Trophoblast cell (in vitro differentiated cells and primary cell): ENCODE measurements at regions not wholly inside any gene's neighbourhood (a gene's known extent, or its start where the extent isn't known, plus 50 kb on each side); places are given as distances from the start of the nearest gene placed in this dataset.

ENCODE experiments used
- DNase-seq, 2 donors: peaks; one replicate each; pipeline ENCODE4 v3.0.0-alpha.2; 2016
- H2AFZ ChIP-seq: 2 replicates; pipeline ENCODE4 v1.6.1; 2013; ENCODE audit warnings: low read length, moderate library complexity, mild to moderate bottlenecking; ENCODE audit not compliant: insufficient read depth, poor library complexity
- H2AK5ac ChIP-seq: 2 replicates; pipeline ENCODE4 v1.6.1; 2013; ENCODE audit warnings: mild to moderate bottlenecking, low read length
- H2BK120ac ChIP-seq: 2 replicates; pipeline ENCODE4 v1.6.1; 2013; ENCODE audit warnings: low read length, mild to moderate bottlenecking, moderate library complexity; ENCODE audit not compliant: insufficient read depth, poor library complexity
- H2BK12ac ChIP-seq: 2 replicates; pipeline ENCODE4 v1.6.1; 2013; ENCODE audit warnings: mild to moderate bottlenecking, low read length, moderate library complexity
- H2BK5ac ChIP-seq: 2 replicates; pipeline ENCODE4 v1.6.1; 2013; ENCODE audit warnings: low read length, low read depth, moderate library complexity, mild to moderate bottlenecking; ENCODE audit not compliant: poor library complexity
- H3K14ac ChIP-seq: 2 replicates; pipeline ENCODE4 v1.6.1; 2013; ENCODE audit warnings: mild to moderate bottlenecking, low read length
- H3K18ac ChIP-seq: 2 replicates; pipeline ENCODE4 v1.6.1; 2013; ENCODE audit warnings: mild to moderate bottlenecking, low read length
- H3K23ac ChIP-seq: 2 replicates; pipeline ENCODE4 v1.6.1; 2013; ENCODE audit warnings: low read length
- H3K27ac ChIP-seq: 2 replicates; pipeline ENCODE4 v1.5.1; 2013; ENCODE audit warnings: low read depth, mild to moderate bottlenecking, inconsistent platforms, low read length, moderate library complexity
- H3K27me3 ChIP-seq: 2 replicates; pipeline ENCODE4 v1.6.1; 2013; ENCODE audit warnings: inconsistent platforms, mild to moderate bottlenecking, low read length, moderate library complexity; ENCODE audit not compliant: insufficient read depth
- H3K36me3 ChIP-seq, 2 experiments: 1 replicate in 1 of 2; 2 replicates in 1 of 2; pipeline ENCODE4 v1.6.1; 2013; ENCODE audit warnings: low read length in 2 of 2, mild to moderate bottlenecking in 2 of 2, moderate library complexity in 1 of 2; ENCODE audit not compliant: insufficient read depth in 2 of 2, control insufficient read depth in 1 of 2
- H3K4ac ChIP-seq: 2 replicates; pipeline ENCODE4 v1.6.1; 2013; ENCODE audit warnings: low read depth, mild to moderate bottlenecking, low read length, moderate library complexity
- H3K4me1 ChIP-seq, 2 experiments: 1 replicate in 1 of 2; 2 replicates in 1 of 2; pipeline ENCODE4 v1.6.1; 2013; ENCODE audit warnings: low read length in 2 of 2, mild to moderate bottlenecking in 2 of 2, moderate library complexity in 1 of 2; ENCODE audit not compliant: insufficient read depth in 2 of 2, control insufficient read depth in 1 of 2
- H3K4me2 ChIP-seq: 2 replicates; pipeline ENCODE4 v1.6.1; 2013; ENCODE audit warnings: inconsistent platforms, mild to moderate bottlenecking, low read length, moderate library complexity
- H3K4me3 ChIP-seq: 2 replicates; pipeline ENCODE4 v1.5.1; 2013; ENCODE audit warnings: mild to moderate bottlenecking, low read depth, low read length, inconsistent platforms
- H3K79me1 ChIP-seq: one replicate; pipeline ENCODE4 v1.6.1; 2013; ENCODE audit warnings: low read length
- H3K79me2 ChIP-seq: 2 replicates; pipeline ENCODE4 v1.6.1; 2013; ENCODE audit warnings: low read length, mild to moderate bottlenecking; ENCODE audit not compliant: control insufficient read depth, insufficient read depth, poor library complexity
- H3K9ac ChIP-seq: 2 replicates; pipeline ENCODE4 v1.6.1; 2013; ENCODE audit warnings: mild to moderate bottlenecking, low read length
- H3K9me3 ChIP-seq: 2 replicates; pipeline ENCODE4 v1.6.1; 2013; ENCODE audit warnings: low read depth, mild to moderate bottlenecking, control low read depth, inconsistent platforms, low read length; ENCODE audit not compliant: insufficient read depth
- H4K12ac ChIP-seq: 2 replicates; pipeline ENCODE4 v1.6.1; 2013; ENCODE audit warnings: low read depth, mild to moderate bottlenecking, low read length, moderate library complexity
- H4K8ac ChIP-seq: 2 replicates; pipeline ENCODE4 v1.6.1; 2013; ENCODE audit warnings: low read depth, mild to moderate bottlenecking, low read length, moderate library complexity
- H4K91ac ChIP-seq: one replicate; pipeline ENCODE4 v1.6.1; 2013; ENCODE audit warnings: low read depth, mild to moderate bottlenecking, low read length, moderate library complexity
- WGBS: extraction: QIAGEN DNeasy Blood & Tissue Kit; methylation state at CpG from one replicate; pipeline ENCODE4 v1.1.7; 2013; ENCODE audit warnings: missing lambda C conversion rate; ENCODE audit not compliant: insufficient read length, insufficient coverage; ENCODE audit errors: extremely low coverage; 5-methylcytosine and 5-hydroxymethylcytosine counted together

- no peak overlapping the region for H3K18ac ChIP-seq
- H3K4me2 ChIP-seq, result no peak overlapping the region
- no CpG with 5 or more reads among the region's 21 CpGs for WGBS
- peaks cover 62% of the 10 kb centered on the region for H3K9me3 ChIP-seq
- H3K4me1 ChIP-seq, result no peaks in the 10 kb centered on the region
- no peak overlapping the region for H3K4me3 ChIP-seq
- no peaks in the 10 kb centered on the region for H3K79me2 ChIP-seq
- H4K91ac ChIP-seq, result no peak overlapping the region
- no peaks in the 10 kb centered on the region for H3K79me1 ChIP-seq
- no peak overlapping the region for H3K4ac ChIP-seq
- no peak overlapping the region for H2AFZ ChIP-seq
- H2AK5ac ChIP-seq, result no peak overlapping the region
- H3K9ac ChIP-seq, result no peak overlapping the region
- no peak overlapping the region for H4K8ac ChIP-seq
- H4K12ac ChIP-seq, result no peak overlapping the region
- no peak overlapping the region for H3K27ac ChIP-seq
- no peak overlapping the region for H2BK5ac ChIP-seq
- H2BK120ac ChIP-seq, result no peak overlapping the region
- no peaks in the 10 kb centered on the region for H3K36me3 ChIP-seq
- no peak for DNase-seq
- no peak overlapping the region for H3K23ac ChIP-seq
- no peak overlapping the region for H2BK12ac ChIP-seq
- no peaks in the 10 kb centered on the region for H3K27me3 ChIP-seq
- H3K14ac ChIP-seq, result no peak overlapping the region
Observed at GRCh38 chr16:88282564-88283395, 100.0 kb upstream of the ZNF469 start.

- DNase-seq, result no peak
- WGBS, result no CpG with 5 or more reads among the region's 13 CpGs
Observed at GRCh38 chr16:88283596-88283995, 99.2 kb upstream of the ZNF469 start.

GRCh38 chr16:88284101-88284500, 98.7 kb upstream of the ZNF469 start:
- Histone ChIP-seq H3K79me2 (no peaks in the 10 kb centered on the region), H2AFZ (no peak overlapping the region), H2AK5ac (no peak overlapping the region), H3K4me2 (no peak overlapping the region), H3K27ac (no peak overlapping the region), H3K27me3 (no peaks in the 10 kb centered on the region), H4K12ac (no peak overlapping the region), H2BK5ac (no peak overlapping the region), H3K9ac (no peak overlapping the region), H3K18ac (no peak overlapping the region), H3K79me1 (no peaks in the 10 kb centered on the region), H3K4me3 (no peak overlapping the region), H3K4me1 (no peaks in the 10 kb centered on the region), H3K36me3 (no peaks in the 10 kb centered on the region), H2BK12ac (no peak overlapping the region), H4K91ac (no peak overlapping the region), H3K14ac (no peak overlapping the region), H3K4ac (no peak overlapping the region), H3K9me3 (peaks cover 56% of the 10 kb centered on the region), H3K23ac (no peak overlapping the region), H2BK120ac (no peak overlapping the region), H4K8ac (no peak overlapping the region)
- WGBS, result no CpG with 5 or more reads among the region's 9 CpGs
- no peak for DNase-seq

More at GRCh38 chr16:88283596-88283995, 99.2 kb upstream of the ZNF469 start:
- Histone ChIP-seq H3K4me1 (no peaks in the 10 kb centered on the region), H2BK12ac (no peak overlapping the region), H2BK120ac (no peak overlapping the region), H2AFZ (no peak overlapping the region), H3K23ac (no peak overlapping the region), H4K91ac (no peak overlapping the region), H3K18ac (no peak overlapping the region), H3K9ac (no peak overlapping the region), H3K79me2 (no peaks in the 10 kb centered on the region), H3K4me2 (no peak overlapping the region), H3K4me3 (no peak overlapping the region), H3K27me3 (no peaks in the 10 kb centered on the region), H3K9me3 (peaks cover 61% of the 10 kb centered on the region), H2AK5ac (no peak overlapping the region), H3K4ac (no peak overlapping the region), H3K27ac (no peak overlapping the region), H3K79me1 (no peaks in the 10 kb centered on the region), H2BK5ac (no peak overlapping the region), H4K8ac (no peak overlapping the region), H3K36me3 (no peaks in the 10 kb centered on the region), H3K14ac (no peak overlapping the region), H4K12ac (no peak overlapping the region)

DNA sequence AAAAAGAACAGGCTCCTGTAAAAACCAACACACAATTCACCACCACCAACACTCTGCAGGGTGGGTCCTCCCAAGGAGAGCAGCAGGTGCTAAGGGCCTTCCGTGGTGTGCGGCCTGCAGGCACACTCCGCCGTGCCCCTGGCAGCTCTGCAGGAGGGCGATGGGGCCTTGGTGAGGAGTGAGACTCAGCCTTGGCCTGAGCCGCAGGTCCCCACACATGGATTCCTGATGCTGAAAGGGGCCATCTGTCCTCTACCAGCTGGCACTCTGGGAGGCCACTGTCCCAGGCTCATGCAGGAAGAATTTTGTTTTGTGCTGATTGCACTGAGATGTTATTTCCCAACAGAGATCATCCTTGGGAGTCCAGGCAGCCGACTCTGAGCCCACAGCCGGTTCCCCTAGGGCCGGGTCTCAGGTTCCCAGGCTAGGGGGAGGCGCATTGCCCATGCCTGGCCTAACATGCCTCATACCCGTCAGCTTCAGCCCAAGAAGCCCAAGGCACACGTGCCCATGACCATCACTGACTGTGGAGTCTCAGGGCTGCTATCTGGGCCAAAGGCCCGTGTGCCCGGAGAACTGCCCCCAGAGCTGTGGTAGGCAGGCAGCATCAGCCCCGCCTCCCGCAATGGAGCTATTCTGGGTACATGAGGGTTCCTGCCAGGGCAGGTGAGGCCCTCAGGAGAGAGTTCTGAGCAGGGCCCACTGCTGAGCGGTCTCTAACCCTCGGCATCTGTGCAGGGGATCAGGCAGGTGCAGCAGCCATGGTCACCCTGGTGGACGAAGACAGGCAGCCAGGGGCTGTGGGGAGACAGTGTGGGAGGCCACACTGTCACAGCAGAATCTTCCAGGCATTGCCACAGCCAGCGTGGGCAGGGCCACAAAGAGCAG, 97.9 kb upstream of the ZNF469 start:
- H2AFZ ChIP-seq, result no peak overlapping the region
- no peaks in the 10 kb centered on the region for H3K79me1 ChIP-seq
- WGBS, result no CpG with 5 or more reads among the region's 20 CpGs
- H2BK12ac ChIP-seq, result no peak overlapping the region
- DNase-seq, result no peak
- peaks cover 49% of the 10 kb centered on the region for H3K9me3 ChIP-seq
- H3K27ac ChIP-seq, result no peak overlapping the region
- no peak overlapping the region for H3K4me2 ChIP-seq
- H3K14ac ChIP-seq, result no peak overlapping the region
- H3K4me3 ChIP-seq, result no peak overlapping the region
- no peak overlapping the region for H2AK5ac ChIP-seq
- no peaks in the 10 kb centered on the region for H3K4me1 ChIP-seq
- H3K18ac ChIP-seq, result no peak overlapping the region
- no peak overlapping the region for H3K23ac ChIP-seq
- H4K8ac ChIP-seq, result no peak overlapping the region
- H3K9ac ChIP-seq, result no peak overlapping the region
- H2BK5ac ChIP-seq, result no peak overlapping the region
- H3K36me3 ChIP-seq, result no peaks in the 10 kb centered on the region
- H3K79me2 ChIP-seq, result no peaks in the 10 kb centered on the region
- H3K4ac ChIP-seq, result no peak overlapping the region
- no peak overlapping the region for H4K91ac ChIP-seq
- H3K27me3 ChIP-seq, result no peaks in the 10 kb centered on the region
- H2BK120ac ChIP-seq, result no peak overlapping the region
- H4K12ac ChIP-seq, result no peak overlapping the region
